MG63 (cell line): ENCODE measurements at regions not wholly inside any gene's neighbourhood (a gene's known extent, or its start where the extent isn't known, plus 50 kb on each side); places are given as distances from the start of the nearest gene placed in this dataset.

ENCODE experiments used
- DNase-seq: peaks from one replicate; pipeline ENCODE4 v3.0.0-alpha.2; 2020
- H3K27me3 ChIP-seq: fragments of 250-450 bp; sonication (Bioruptor Pico); 2 replicates; pipeline ENCODE4 v1.5.1; 2020; ENCODE audit warnings: mild to moderate bottlenecking, moderate library complexity
- H3K36me3 ChIP-seq: fragments of 250-450 bp; sonication (Bioruptor Pico); 2 replicates; pipeline ENCODE4 v1.5.1; 2020; ENCODE audit warnings: mild to moderate bottlenecking, moderate library complexity
- H3K4me3 ChIP-seq: fragments of 250-450 bp; sonication (Bioruptor Pico); 2 replicates; pipeline ENCODE4 v1.5.1; 2020; ENCODE audit warnings: mild to moderate bottlenecking, moderate library complexity
- H3K9me3 ChIP-seq: fragments of 250-450 bp; sonication (Bioruptor Pico); 2 replicates; pipeline ENCODE4 v1.5.1; 2020; ENCODE audit warnings: mild to moderate bottlenecking, moderate library complexity

DNA sequence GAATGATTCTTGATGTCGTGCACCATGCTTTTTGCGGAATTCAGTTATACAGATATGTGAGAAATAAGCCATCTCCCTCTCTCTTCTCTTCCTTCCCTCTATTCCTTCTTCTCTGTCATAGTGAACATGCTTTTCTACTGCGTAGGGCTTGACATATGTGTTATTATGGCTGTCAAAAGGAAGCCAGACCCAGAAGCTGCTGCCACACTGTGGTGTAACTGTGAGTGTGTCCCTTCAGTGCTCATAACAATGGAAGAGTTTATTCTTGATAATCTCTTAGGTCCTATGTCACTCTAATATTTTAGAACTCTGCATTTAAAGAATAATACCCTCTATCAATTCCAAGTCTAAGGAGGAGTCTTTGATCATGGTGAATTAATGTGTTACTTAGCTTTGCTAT is 208.9 kb upstream of the TMTC4 start:
- DNase-seq, result no peak

GRCh38 chr13:100881291-100881864 is 206.8 kb upstream of the TMTC4 start:
- Histone ChIP-seq H3K27me3 (no peaks in the 10 kb centered on the region), H3K4me3 (no peak overlapping the region), H3K36me3 (no peaks in the 10 kb centered on the region), H3K9me3 (peaks cover 10% of the 10 kb centered on the region; the same call in 1 of the 2 replicates)
- DNase-seq, result no peak

More for the DNA sequence above, 208.9 kb upstream of the TMTC4 start:
- no peaks in the 10 kb centered on the region for H3K36me3 ChIP-seq
- no peak overlapping the region for H3K4me3 ChIP-seq
- H3K9me3 ChIP-seq, result no peaks in the 10 kb centered on the region
- no peaks in the 10 kb centered on the region for H3K27me3 ChIP-seq

- H3K9me3 ChIP-seq, result peaks cover 14% of the 10 kb centered on the region; the same call in 1 of the 2 replicates
- no peaks in the 10 kb centered on the region for H3K27me3 ChIP-seq
- no peak overlapping the region for H3K4me3 ChIP-seq
- H3K36me3 ChIP-seq, result no peaks in the 10 kb centered on the region
- DNase-seq, result no peak
These were observed 205.6 kb upstream of the TMTC4 start for GRCh38 chr13:100880166-100880565.

DNA sequence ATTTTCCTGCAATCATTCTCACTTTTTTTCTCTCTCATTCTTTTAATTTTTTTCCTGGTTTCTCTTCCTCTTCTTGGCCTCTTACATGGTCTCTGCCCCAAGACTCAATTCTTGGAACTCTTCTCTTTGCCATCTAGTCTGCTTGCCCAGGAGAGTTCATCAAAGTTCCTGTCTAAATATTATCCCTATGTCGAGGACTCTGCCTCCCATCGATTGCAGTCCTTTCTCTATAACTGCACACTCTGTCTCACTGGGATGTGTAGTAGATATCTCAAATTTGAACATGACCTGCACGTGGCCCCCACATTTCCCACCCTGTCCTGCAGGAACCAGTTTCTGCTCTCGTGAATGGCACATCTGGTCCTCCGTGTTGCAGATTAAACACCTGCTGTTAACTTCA is 204.7 kb upstream of the TMTC4 start:
- H3K4me3 ChIP-seq, result no peak overlapping the region
- no peak for DNase-seq
- no peaks in the 10 kb centered on the region for H3K27me3 ChIP-seq
- H3K9me3 ChIP-seq, result peaks cover 14% of the 10 kb centered on the region; the same call in 1 of the 2 replicates
- H3K36me3 ChIP-seq, result no peaks in the 10 kb centered on the region

DNA sequence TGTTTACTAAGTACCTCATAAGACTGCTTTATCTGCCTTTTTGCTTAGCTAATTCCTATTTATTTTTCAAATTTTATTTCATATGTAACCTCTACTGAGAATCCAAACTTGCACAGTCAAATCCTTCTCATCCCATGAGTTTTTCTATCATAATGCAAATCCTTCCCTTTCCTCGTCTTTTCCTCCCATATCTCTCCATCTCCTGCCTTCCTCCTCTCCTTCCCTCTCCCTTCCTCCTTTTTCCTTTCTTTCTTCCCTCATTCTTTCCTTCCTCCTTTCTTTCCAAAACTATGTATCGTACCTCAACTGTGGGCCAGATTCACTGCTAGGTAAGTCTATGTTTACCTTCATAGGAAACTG is 201.4 kb upstream of the TMTC4 start:
- H3K27me3 ChIP-seq, result no peaks in the 10 kb centered on the region
- H3K9me3 ChIP-seq, result peaks cover 14% of the 10 kb centered on the region; the same call in 1 of the 2 replicates
- DNase-seq, result no peak
- no peaks in the 10 kb centered on the region for H3K36me3 ChIP-seq
- no peak overlapping the region for H3K4me3 ChIP-seq

DNA sequence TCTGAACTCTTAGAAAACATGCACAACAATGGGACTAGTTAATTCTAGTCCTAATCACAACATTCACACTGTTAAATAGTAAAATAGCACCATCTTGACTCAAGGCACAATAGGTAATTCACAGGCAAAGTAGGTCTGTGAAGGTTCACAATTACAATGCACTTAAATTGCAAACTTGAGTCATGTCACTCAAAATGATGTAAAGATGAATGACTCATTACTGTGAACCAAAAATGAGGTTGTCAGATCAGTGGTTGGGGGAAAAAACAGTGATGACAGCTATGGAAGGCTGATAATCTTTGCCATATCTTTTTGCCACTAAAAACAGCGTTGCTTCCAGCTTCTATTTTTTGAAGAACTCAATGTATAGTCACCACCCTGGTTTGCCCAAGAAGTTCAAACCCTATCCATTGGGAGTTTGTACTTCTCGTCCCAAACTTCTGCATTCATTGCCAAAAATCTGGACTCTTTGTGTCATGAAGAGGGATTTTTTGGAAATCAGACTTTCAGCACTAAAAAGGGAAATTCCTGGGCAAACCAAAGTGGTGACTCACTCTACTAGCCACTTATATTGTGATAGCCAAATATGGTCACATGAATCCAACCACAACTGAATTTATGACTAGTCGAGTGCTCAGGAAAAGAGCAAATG is 200.9 kb upstream of the TMTC4 start:
- no peaks in the 10 kb centered on the region for H3K36me3 ChIP-seq
- peaks cover 14% of the 10 kb centered on the region; the same call in 1 of the 2 replicates for H3K9me3 ChIP-seq
- H3K27me3 ChIP-seq, result no peaks in the 10 kb centered on the region
- no peak overlapping the region for H3K4me3 ChIP-seq
- peak; percentile 6 for DNase-seq

DNA sequence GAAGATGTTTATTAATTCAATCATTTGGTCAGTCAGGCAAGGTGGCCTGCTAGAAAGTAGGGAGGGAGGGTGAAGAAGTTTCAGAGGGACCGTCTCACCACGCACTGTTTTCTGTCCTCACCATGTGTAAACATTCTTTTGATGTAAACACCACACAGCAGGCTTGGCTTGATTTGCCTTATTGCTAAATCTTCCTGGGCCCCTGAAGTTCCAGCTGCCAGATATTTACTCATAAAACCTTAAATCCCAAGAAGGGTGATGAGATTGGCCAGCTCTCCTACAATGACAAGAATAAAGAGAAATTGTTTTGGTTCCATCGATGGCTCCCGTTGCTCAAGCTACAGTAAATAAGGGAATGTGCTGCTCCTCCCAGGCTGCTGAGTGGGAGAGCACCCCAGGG is 198.2 kb upstream of the TMTC4 start:
- peak; percentile 33 for DNase-seq
- Histone ChIP-seq H3K9me3 (peaks cover 14% of the 10 kb centered on the region; the same call in 1 of the 2 replicates), H3K27me3 (no peaks in the 10 kb centered on the region), H3K36me3 (no peaks in the 10 kb centered on the region), H3K4me3 (no peak overlapping the region)

DNA sequence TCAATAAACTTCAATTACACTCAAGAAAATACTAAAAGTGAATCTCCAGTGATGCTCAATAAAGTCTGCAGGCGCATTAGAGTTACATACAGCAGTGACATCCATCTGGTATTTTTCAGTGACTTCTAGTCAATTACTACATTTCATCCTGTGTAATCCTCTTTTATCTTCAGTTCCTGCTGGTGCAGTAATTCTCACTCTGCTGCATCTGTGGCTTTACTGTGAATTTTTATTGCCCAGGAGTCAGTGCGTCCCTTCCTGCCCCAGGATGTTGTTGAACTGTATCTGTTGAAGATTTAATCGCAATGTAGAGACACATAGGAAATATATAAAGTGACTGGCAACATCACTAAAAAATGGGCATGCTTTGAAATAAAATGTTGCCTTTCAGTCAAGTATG is 196.3 kb upstream of the TMTC4 start:
- H3K4me3 ChIP-seq, result no peak overlapping the region
- no peaks in the 10 kb centered on the region for H3K27me3 ChIP-seq
- H3K36me3 ChIP-seq, result no peaks in the 10 kb centered on the region
- DNase-seq, result no peak
- peaks cover 5% of the 10 kb centered on the region; the same call in 1 of the 2 replicates for H3K9me3 ChIP-seq

DNA sequence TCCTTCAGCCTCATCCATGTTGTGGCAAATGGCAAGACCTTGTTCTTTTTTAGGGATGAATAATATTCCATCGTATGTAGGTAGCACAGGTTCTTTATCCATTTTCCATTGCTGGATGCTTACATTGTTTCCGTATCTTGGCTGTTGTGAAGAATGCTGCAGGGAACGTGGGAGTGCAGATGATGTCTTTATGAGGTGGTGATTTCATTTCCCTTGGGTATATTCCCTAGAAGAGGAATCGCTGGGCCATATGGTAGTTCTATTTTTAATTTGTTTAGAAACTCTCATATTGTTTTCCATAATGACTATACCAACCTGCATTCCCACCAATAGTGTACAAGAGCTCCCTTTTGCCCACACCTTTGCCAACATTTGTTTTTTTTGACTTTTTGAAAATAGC is 186.3 kb upstream of the TMTC4 start:
- Histone ChIP-seq H3K36me3 (no peaks in the 10 kb centered on the region), H3K27me3 (no peaks in the 10 kb centered on the region), H3K4me3 (no peak overlapping the region), H3K9me3 (0 out of 2 replicates have a peak, but pooled peaks cover 2% of the 10 kb centered on the region)
- no peak for DNase-seq

GRCh38 chr13:100859861-100860260 is 185.3 kb upstream of the TMTC4 start:
- no peaks in the 10 kb centered on the region for H3K27me3 ChIP-seq
- DNase-seq, result no peak
- no peaks in the 10 kb centered on the region for H3K36me3 ChIP-seq
- H3K4me3 ChIP-seq, result no peak overlapping the region
- H3K9me3 ChIP-seq, result no peaks in the 10 kb centered on the region

GRCh38 chr13:100855151-100855550 is 180.6 kb upstream of the TMTC4 start:
- Histone ChIP-seq H3K27me3 (no peaks in the 10 kb centered on the region), H3K4me3 (no peak overlapping the region), H3K36me3 (no peaks in the 10 kb centered on the region), H3K9me3 (no peaks in the 10 kb centered on the region)
- no peak for DNase-seq

DNA sequence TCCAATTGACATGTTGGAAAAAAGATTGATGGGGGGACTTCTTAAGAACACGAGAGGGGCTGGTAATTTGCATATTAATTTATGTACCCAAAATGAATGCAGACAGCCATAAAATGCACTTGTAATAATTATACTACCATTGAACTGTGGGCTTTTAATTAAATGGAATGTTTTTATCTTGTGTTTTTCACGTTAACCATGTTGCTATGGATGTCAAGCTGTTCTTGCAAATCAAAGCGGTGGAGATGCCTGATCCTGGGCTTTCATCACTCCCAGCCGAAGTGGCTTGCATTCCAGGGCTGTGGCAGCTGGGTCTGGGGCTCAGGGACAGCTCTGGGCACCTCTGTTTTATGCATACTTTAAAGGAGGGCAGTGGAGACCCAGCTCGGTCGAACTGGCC is 179.4 kb upstream of the TMTC4 start:
- Histone ChIP-seq H3K4me3 (no peak overlapping the region), H3K9me3 (no peaks in the 10 kb centered on the region), H3K27me3 (no peaks in the 10 kb centered on the region), H3K36me3 (no peaks in the 10 kb centered on the region)
- no peak for DNase-seq

- Histone ChIP-seq H3K9me3 (no peaks in the 10 kb centered on the region), H3K4me3 (no peak overlapping the region), H3K36me3 (no peaks in the 10 kb centered on the region), H3K27me3 (no peaks in the 10 kb centered on the region)
- no peak for DNase-seq
These were observed 178.8 kb upstream of the TMTC4 start for GRCh38 chr13:100853434-100853833.

DNA sequence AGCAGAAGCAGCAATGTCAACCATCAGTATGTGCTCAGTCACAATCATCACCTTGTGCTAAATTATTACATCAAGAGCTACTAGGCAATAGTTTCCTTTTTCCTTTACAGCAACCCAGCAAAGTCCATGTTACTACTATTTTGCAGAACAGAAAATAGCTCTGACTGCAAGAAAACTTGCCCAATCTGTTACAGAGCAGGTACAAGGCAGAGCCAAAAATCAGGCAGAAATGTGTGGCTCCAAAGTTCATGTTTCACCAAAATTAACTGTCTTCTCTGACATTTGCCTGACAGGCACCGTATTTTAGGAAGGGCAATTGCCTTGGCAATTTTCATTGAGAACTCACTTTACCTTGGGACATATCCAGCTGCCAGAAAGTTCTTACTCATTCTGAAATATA is 177.6 kb upstream of the TMTC4 start:
- Histone ChIP-seq H3K9me3 (no peaks in the 10 kb centered on the region), H3K36me3 (no peaks in the 10 kb centered on the region), H3K4me3 (no peak overlapping the region), H3K27me3 (no peaks in the 10 kb centered on the region)
- no peak for DNase-seq

- no peaks in the 10 kb centered on the region for H3K9me3 ChIP-seq
- H3K4me3 ChIP-seq, result no peak overlapping the region
- no peaks in the 10 kb centered on the region for H3K36me3 ChIP-seq
- H3K27me3 ChIP-seq, result no peaks in the 10 kb centered on the region
- no peak for DNase-seq
These were observed 173.7 kb upstream of the TMTC4 start for GRCh38 chr13:100848304-100848703.

- Histone ChIP-seq H3K27me3 (no peaks in the 10 kb centered on the region), H3K4me3 (no peak overlapping the region), H3K9me3 (no peaks in the 10 kb centered on the region), H3K36me3 (no peaks in the 10 kb centered on the region)
- no peak for DNase-seq
These were observed 170.6 kb upstream of the TMTC4 start for GRCh38 chr13:100845128-100845757.

DNA sequence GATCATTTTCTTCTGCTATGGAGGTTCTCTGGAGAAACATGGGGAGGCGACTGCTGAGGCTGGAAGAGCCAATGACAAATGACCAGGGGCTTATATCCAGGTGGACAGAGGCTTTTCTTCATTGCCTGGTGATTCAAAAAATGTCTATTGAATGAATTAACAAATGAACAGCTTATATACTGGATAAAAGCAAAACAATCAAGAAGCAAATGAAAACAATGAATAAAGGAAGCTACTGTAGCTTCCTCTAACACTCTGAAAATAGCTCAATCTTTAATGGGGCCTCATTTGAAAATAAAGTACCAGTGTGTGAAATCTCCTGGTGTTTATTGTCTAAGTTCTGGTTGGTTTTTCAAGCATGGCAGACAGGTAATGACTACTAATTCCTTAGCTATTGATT is 167.5 kb upstream of the TMTC4 start:
- Histone ChIP-seq H3K36me3 (no peaks in the 10 kb centered on the region), H3K27me3 (no peaks in the 10 kb centered on the region), H3K9me3 (no peaks in the 10 kb centered on the region), H3K4me3 (no peak overlapping the region)
- no peak for DNase-seq

GRCh38 chr13:100838387-100838786 is 163.8 kb upstream of the TMTC4 start:
- Histone ChIP-seq H3K36me3 (no peaks in the 10 kb centered on the region), H3K27me3 (no peaks in the 10 kb centered on the region), H3K4me3 (no peak overlapping the region), H3K9me3 (no peaks in the 10 kb centered on the region)
- DNase-seq, result no peak
